ENCODE measurements at regions not wholly inside any gene's neighbourhood (a gene's known extent, or its start where the extent isn't known, plus 50 kb on each side); places are given as distances from the start of the nearest gene placed in this dataset.

GRCh38 chr1:36673202-36673601, 190.5 kb upstream of the CSF3R start:
- peak; percentile 83 for DNase-seq

- DNase-seq: peak; percentile 76
These were observed 186.5 kb upstream of the CSF3R start for GRCh38 chr1:36669262-36669661.

GRCh38 chr1:36667836-36668235, 185.1 kb upstream of the CSF3R start:
- DNase-seq: no peak

GRCh38 chr1:36667256-36667655, 184.5 kb upstream of the CSF3R start:
- no peak for DNase-seq

- no peak for DNase-seq
These were observed 182.9 kb upstream of the CSF3R start for GRCh38 chr1:36665478-36666080.

GRCh38 chr1:36664571-36665287, 182.0 kb upstream of the CSF3R start:
- peak; percentile 30 for DNase-seq

GRCh38 chr1:36663772-36664430, 181.2 kb upstream of the CSF3R start:
- DNase-seq: no peak

- DNase-seq: no peak
These were observed 176.1 kb upstream of the CSF3R start for GRCh38 chr1:36658838-36659237.

GRCh38 chr1:36657826-36658225, 175.1 kb upstream of the CSF3R start:
- DNase-seq: no peak

- DNase-seq: no peak
These were observed 174.1 kb upstream of the CSF3R start for GRCh38 chr1:36656838-36657237.

- no peak for DNase-seq
These were observed 173.6 kb upstream of the CSF3R start for GRCh38 chr1:36656271-36656670.

GRCh38 chr1:36654586-36654985, 171.9 kb upstream of the CSF3R start:
- DNase-seq: no peak

GRCh38 chr1:36653850-36654249, 171.1 kb upstream of the CSF3R start:
- DNase-seq: peak; percentile 66

- no peak for DNase-seq
These were observed 169.9 kb upstream of the CSF3R start for GRCh38 chr1:36652586-36652985.

GRCh38 chr1:36652011-36652410, 169.3 kb upstream of the CSF3R start:
- DNase-seq: no peak

GRCh38 chr1:36651176-36651910, 168.6 kb upstream of the CSF3R start:
- DNase-seq: no peak

- peak; percentile 88 for DNase-seq
These were observed 167.7 kb upstream of the CSF3R start for GRCh38 chr1:36650200-36651065.

GRCh38 chr1:36645867-36646266, 163.2 kb upstream of the CSF3R start:
- peak; percentile 95 for DNase-seq

GRCh38 chr1:36644556-36644955, 161.8 kb upstream of the CSF3R start:
- no peak for DNase-seq

- DNase-seq: no peak
These were observed 160.9 kb upstream of the CSF3R start for GRCh38 chr1:36643371-36644270.

- no peak for DNase-seq
These were observed 160.1 kb upstream of the CSF3R start for GRCh38 chr1:36642802-36643201.

Data from eye (tissue), 1 donor.